C4-2B (cell line): ENCODE measurements at regions not wholly inside any gene's neighbourhood (a gene's known extent, or its start where the extent isn't known, plus 50 kb on each side); places are given as distances from the start of the nearest gene placed in this dataset.
A peak's percentile ranks its signal among the peaks of the same experiment; 100 is the strongest.

ENCODE experiments used
- H3K27ac ChIP-seq: fragments of 450-650 bp; 2 replicates; pipeline ENCODE4 v1.5.1; 2017
- ZFX ChIP-seq: fragments of 450-650 bp; IDR thresholded peaks from 2 replicates; pipeline ENCODE4 v1.6.1; 2017
- TF ChIP-seq, protein P1 (sequence below): fragments of 450-650 bp; conservative IDR thresholded peaks from 2 replicates; pipeline ENCODE4 v1.5.1; 2017; ENCODE audit warnings: mild to moderate bottlenecking

GRCh38 chr4:26028793-26029567, 115.0 kb downstream of the SMIM20 start:
- TF ChIP-seq ZFX, result no peak
- TF ChIP-seq, protein P1, sequence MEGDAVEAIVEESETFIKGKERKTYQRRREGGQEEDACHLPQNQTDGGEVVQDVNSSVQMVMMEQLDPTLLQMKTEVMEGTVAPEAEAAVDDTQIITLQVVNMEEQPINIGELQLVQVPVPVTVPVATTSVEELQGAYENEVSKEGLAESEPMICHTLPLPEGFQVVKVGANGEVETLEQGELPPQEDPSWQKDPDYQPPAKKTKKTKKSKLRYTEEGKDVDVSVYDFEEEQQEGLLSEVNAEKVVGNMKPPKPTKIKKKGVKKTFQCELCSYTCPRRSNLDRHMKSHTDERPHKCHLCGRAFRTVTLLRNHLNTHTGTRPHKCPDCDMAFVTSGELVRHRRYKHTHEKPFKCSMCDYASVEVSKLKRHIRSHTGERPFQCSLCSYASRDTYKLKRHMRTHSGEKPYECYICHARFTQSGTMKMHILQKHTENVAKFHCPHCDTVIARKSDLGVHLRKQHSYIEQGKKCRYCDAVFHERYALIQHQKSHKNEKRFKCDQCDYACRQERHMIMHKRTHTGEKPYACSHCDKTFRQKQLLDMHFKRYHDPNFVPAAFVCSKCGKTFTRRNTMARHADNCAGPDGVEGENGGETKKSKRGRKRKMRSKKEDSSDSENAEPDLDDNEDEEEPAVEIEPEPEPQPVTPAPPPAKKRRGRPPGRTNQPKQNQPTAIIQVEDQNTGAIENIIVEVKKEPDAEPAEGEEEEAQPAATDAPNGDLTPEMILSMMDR, result peak; percentile 33
- H3K27ac ChIP-seq, result no peak overlapping the region

- no peak overlapping the region for H3K27ac ChIP-seq
- no peak for TF ChIP-seq ZFX
- TF ChIP-seq, protein P1, result no peak
Measured at GRCh38 chr4:26029568-26030131, 115.6 kb downstream of the SMIM20 start.

- no peak overlapping the region for H3K27ac ChIP-seq
- TF ChIP-seq, protein P1, result no peak
- TF ChIP-seq ZFX, result no peak
Measured at GRCh38 chr4:26030260-26030667, 116.2 kb downstream of the SMIM20 start.

DNA sequence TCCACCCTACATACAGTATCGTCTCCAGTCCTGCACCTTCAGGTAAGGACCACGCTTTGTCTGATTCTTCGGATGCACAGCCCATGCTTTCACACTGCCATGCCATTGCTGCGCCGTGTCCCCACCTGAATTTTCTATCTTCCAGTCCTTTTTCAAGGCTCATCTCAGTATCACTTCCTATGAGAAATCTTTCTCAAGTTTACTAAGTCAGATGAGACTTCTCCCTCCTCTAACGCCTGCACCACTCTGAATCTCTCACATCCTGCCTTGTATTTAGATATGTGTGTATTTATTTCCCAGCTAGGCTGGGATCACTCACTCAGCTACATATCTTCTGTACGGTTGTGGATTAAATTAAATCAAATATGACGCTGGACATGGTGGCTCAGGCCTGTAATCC, 116.8 kb downstream of the SMIM20 start:
- TF ChIP-seq, protein P1, result no peak
- TF ChIP-seq ZFX, result no peak
- H3K27ac ChIP-seq, result no peak overlapping the region

DNA sequence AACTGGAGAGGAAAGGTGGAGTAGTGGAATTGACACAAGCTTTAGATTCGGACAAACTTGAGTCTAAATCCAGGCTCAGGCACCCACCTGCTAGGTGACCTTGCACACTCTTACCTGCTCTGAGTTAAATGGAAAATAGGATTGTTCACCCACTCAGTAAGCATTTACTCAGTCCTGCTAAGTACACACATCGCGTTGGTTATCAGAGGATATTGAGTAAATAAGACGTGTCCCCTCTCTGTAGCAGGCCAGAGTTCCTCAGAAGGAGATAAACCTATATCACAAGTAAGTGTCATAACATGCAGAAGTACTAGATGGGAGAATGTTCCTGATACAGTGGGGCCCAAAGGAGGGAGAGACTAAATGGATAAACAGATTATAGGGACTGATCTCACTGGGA, 117.7 kb downstream of the SMIM20 start:
- TF ChIP-seq, protein P1, result no peak
- TF ChIP-seq ZFX, result no peak
- no peak overlapping the region for H3K27ac ChIP-seq

GRCh38 chr4:26032142-26032541, 118.1 kb downstream of the SMIM20 start:
- TF ChIP-seq, protein P1, result no peak
- no peak for TF ChIP-seq ZFX
- no peak overlapping the region for H3K27ac ChIP-seq

GRCh38 chr4:26032630-26033317, 118.8 kb downstream of the SMIM20 start:
- H3K27ac ChIP-seq, result no peak overlapping the region
- TF ChIP-seq, protein P1, result no peak
- no peak for TF ChIP-seq ZFX
